IPS-18a (cell line): ENCODE measurements at regions not wholly inside any gene's neighbourhood (a gene's known extent, or its start where the extent isn't known, plus 50 kb on each side); places are given as distances from the start of the nearest gene placed in this dataset.

Source experiments
- H3K27ac ChIP-seq: one replicate; pipeline ENCODE4 v1.5.1; 2013; ENCODE audit warnings: low read length
- H3K27me3 ChIP-seq: one replicate; pipeline ENCODE4 v1.6.1; 2013; ENCODE audit warnings: mild to moderate bottlenecking, low read length; ENCODE audit not compliant: control insufficient read depth, insufficient read depth
- H3K36me3 ChIP-seq: one replicate; pipeline ENCODE4 v1.6.1; 2013; ENCODE audit warnings: low read depth, low read length; ENCODE audit not compliant: control insufficient read depth
- H3K4me1 ChIP-seq: one replicate; pipeline ENCODE4 v1.6.1; 2013; ENCODE audit warnings: low read depth, low read length; ENCODE audit not compliant: control insufficient read depth
- H3K4me3 ChIP-seq: one replicate; pipeline ENCODE4 v1.5.1; 2013; ENCODE audit warnings: low read length
- H3K9ac ChIP-seq: one replicate; pipeline ENCODE4 v1.6.1; 2013; ENCODE audit warnings: mild to moderate bottlenecking, low read length, moderate library complexity
- H3K9me3 ChIP-seq: one replicate; pipeline ENCODE4 v1.6.1; 2013; ENCODE audit warnings: low read depth, low read length; ENCODE audit not compliant: control insufficient read depth

DNA sequence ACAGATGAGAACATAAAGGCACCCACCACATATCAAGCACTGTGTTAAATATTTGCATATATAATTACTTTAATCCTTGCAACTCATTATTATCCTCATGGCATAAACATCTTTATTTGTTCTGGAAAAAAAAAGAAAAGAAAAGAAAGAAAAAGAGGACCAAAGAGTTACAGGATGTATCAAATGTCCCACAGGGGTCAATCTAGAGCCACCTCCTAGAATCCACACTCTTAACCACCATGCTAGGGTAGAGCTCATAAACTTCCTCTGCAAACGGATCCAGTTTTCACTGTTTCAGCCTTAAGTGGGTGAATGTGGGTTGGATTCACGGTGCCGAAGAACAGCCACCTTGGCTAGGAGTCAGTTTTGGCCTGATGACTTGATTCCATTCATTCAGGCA is 171.1 kb upstream of the PPARGC1A start:
- no peaks in the 10 kb centered on the region for H3K4me1 ChIP-seq
- H3K9ac ChIP-seq: no peak overlapping the region
- H3K36me3 ChIP-seq: no peaks in the 10 kb centered on the region
- no peak overlapping the region for H3K27ac ChIP-seq
- no peaks in the 10 kb centered on the region for H3K9me3 ChIP-seq
- H3K4me3 ChIP-seq: no peak overlapping the region
- H3K27me3 ChIP-seq: no peaks in the 10 kb centered on the region

DNA sequence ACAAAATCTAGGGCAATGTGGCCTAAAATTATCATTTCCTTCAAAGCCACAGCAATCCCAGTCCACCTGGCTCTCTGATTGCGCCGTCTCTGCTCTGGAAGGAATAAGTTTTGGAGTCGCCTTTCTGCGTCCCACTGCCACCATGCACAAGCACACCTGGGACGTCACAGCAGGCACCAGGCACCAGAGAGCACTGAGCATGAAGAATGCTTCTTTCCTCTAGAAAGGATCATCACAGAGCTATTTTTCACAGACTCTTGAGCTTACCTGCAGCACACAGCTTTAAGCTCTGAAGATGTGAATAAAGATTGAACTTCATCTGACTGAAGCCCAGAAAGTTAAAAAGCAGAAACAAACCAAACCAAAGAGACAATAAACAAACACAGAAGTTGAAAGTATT is 170.0 kb upstream of the PPARGC1A start:
- no peaks in the 10 kb centered on the region for H3K4me1 ChIP-seq
- no peaks in the 10 kb centered on the region for H3K36me3 ChIP-seq
- H3K9ac ChIP-seq: no peak overlapping the region
- H3K27me3 ChIP-seq: no peaks in the 10 kb centered on the region
- H3K27ac ChIP-seq: no peak overlapping the region
- no peaks in the 10 kb centered on the region for H3K9me3 ChIP-seq
- H3K4me3 ChIP-seq: no peak overlapping the region

DNA sequence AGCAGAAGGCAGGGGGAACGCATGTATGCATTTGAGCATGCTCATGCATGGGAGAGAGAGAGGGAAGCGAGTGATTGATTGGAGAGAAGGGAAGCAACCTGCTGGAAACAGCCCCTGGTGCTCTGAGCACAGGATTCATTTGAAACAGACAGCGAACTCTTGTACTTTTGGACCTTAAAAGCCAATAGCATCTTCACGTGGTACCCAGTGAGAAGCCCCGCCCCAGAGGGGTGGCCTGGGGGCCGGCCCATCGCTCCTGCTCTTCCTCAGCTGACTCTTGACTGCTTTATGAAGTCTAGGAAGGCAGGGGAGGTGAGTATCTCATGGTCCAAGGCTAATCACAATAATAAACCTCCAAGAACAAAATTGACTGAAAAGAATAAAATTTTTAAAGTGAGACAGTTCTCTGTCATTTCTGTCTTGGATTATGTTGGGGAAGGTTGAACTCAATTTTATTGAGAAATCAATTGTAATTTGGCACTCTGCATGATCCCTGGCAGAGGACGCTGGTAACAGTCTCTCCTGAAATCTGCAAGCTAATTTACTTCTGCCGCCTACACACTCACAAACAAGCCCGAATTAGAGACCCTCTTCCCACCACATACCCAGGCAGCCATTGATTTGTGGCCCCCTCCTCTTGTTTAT is 168.2 kb upstream of the PPARGC1A start:
- no peak overlapping the region for H3K9ac ChIP-seq
- H3K27ac ChIP-seq: no peak overlapping the region
- H3K4me3 ChIP-seq: no peak overlapping the region
- no peaks in the 10 kb centered on the region for H3K36me3 ChIP-seq
- no peaks in the 10 kb centered on the region for H3K4me1 ChIP-seq
- H3K27me3 ChIP-seq: no peaks in the 10 kb centered on the region
- H3K9me3 ChIP-seq: no peaks in the 10 kb centered on the region

DNA sequence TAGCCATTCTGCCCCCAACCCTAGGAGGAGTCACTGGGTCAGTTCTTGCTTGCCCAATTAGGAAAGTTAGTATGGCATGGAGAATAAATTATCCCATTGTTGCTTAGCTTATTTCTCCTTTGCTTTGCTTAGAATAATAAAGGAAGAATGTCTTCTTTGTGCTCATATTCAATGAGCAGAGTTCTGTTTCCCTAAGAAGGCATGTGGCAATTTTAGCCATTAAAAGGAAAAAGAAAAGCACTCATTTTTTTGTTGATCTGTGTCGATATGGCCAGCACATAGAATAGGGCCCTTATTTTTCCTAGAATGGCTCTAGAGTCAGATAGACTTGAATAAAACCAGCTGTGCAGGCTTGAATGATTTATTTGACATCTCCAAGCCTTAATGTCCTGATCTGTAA is 166.4 kb upstream of the PPARGC1A start:
- Histone ChIP-seq H3K27ac (no peak overlapping the region), H3K27me3 (no peaks in the 10 kb centered on the region), H3K36me3 (no peaks in the 10 kb centered on the region), H3K9ac (no peak overlapping the region), H3K4me1 (no peaks in the 10 kb centered on the region), H3K4me3 (no peak overlapping the region), H3K9me3 (no peaks in the 10 kb centered on the region)

DNA sequence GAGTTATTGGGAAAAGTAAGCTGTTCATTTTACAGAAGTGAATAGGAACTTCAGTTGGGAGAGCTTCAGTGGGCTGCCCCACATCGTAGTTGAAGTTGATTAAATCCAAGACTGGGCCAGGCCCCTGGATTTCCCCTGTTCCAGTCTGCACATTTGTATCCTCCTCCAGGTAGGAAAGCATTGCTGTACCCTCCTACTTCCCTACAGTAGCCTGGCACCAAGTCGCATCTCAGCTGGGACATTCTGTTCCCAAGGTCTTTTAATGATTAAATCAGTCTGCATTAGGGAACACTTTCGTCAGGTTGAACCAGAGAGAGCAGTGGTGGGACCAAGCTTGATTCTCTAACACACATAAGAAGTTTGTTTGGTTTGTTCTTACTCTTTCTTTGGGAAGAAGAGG is 165.8 kb upstream of the PPARGC1A start:
- no peaks in the 10 kb centered on the region for H3K27me3 ChIP-seq
- no peaks in the 10 kb centered on the region for H3K4me1 ChIP-seq
- no peaks in the 10 kb centered on the region for H3K36me3 ChIP-seq
- H3K9me3 ChIP-seq: no peaks in the 10 kb centered on the region
- H3K9ac ChIP-seq: no peak overlapping the region
- no peak overlapping the region for H3K4me3 ChIP-seq
- no peak overlapping the region for H3K27ac ChIP-seq

DNA sequence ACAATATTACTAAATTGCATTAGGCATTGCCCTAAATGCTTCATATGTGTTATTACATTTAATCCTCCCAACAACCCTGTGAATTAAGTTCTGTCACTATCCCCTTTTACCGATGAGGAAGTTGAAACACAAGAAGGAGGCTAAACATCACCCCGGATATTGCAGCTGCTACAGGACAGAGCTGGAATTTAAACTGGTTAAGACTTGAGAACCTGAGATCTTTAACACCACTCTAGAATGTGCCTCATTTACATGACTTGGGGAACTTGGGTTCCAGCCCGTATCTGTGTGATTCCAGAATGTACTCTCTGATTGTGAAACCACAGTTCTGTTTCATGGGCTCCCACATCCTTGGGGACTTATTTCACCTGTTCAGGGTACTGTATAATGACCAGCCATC is 165.1 kb upstream of the PPARGC1A start:
- no peak overlapping the region for H3K9ac ChIP-seq
- H3K36me3 ChIP-seq: no peaks in the 10 kb centered on the region
- no peaks in the 10 kb centered on the region for H3K27me3 ChIP-seq
- H3K9me3 ChIP-seq: no peaks in the 10 kb centered on the region
- H3K27ac ChIP-seq: no peak overlapping the region
- no peaks in the 10 kb centered on the region for H3K4me1 ChIP-seq
- no peak overlapping the region for H3K4me3 ChIP-seq

DNA sequence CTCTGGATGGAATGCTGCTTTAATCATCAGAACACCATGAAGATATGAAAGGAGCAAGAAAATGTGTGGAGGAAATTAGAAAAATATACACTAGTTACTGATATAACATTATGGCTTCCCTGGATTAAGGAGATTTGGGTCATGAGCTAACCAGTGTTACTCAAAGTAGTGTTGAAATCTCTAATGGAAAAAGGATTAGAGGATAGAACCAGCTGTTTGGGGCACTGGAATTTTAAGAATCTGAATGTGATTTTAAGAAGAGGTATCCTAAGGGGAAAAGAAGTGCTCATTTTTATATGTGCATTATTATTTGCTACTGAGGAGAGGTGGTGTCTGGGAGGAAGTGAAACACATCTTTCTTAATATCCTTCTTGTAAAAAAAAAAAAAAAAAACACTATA is 164.1 kb upstream of the PPARGC1A start:
- no peaks in the 10 kb centered on the region for H3K36me3 ChIP-seq
- no peak overlapping the region for H3K4me3 ChIP-seq
- no peaks in the 10 kb centered on the region for H3K9me3 ChIP-seq
- no peaks in the 10 kb centered on the region for H3K27me3 ChIP-seq
- no peak overlapping the region for H3K27ac ChIP-seq
- no peaks in the 10 kb centered on the region for H3K4me1 ChIP-seq
- H3K9ac ChIP-seq: no peak overlapping the region

DNA sequence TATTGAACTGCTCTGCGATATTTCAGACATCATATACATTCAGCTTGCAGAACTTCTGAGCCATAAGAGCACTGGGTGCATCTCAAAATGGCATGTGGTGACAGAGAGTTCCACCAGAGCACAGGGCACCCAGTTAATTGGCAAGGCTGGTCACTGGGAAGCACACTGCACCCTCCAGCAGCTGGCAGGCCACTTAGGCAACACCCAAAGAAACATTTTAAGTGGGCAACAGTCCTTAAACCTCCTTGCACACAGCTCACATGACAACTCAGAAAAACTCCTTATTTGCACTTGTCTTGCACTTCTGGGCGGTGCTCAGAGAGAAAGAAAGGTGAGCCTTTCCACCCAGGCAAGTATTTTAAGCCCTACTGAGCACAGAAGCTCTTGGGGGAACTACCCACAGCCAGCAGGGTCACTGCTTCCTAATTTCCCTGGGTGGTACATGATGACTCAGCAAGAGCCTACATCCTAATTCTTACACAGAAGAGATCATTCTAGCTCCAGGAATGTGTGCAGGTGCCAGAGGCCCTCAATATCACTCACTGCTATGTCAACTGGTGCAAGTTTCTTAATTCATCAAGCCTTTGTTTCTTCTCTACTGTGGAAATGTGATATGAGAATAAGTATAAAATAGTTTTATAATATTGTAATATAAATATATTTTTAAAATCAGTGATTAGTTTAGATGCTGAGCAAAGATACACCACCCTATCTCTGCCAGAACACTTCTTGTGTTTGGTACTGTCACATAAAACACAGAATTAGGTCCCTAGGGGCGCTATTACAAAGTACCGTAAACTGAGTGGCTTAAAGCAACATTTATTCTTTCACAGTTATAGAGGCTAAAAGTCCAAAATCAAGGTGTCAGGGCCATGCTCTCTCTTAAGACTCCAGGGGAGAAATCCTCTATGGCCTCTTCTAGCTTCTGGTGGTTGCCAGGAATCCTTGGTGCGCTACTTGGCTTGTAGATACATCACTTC is 155.1 kb upstream of the PPARGC1A start:
- H3K9me3 ChIP-seq: no peaks in the 10 kb centered on the region
- no peaks in the 10 kb centered on the region for H3K4me1 ChIP-seq
- no peak overlapping the region for H3K9ac ChIP-seq
- H3K36me3 ChIP-seq: no peaks in the 10 kb centered on the region
- H3K4me3 ChIP-seq: no peak overlapping the region
- no peak overlapping the region for H3K27ac ChIP-seq
- H3K27me3 ChIP-seq: no peaks in the 10 kb centered on the region

DNA sequence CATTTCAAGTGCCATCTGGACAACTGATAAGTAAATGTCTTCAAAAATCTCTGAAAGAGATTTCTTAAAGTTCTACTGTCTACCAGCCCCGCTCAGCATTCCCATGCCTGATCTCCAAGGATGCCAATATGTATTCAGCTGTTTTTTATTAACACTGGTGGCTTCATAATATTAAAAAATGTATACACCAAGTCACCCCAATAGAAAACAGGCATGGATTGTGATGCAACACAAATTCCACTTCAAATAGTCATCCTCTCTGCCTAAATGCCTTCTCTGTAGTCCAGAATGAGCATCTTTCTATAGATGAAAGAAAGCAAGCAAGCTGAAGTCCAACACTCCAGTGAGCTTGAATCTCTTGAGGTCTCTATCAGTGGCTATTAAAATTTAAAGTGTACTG is 152.2 kb upstream of the PPARGC1A start:
- Histone ChIP-seq H3K9me3 (no peaks in the 10 kb centered on the region), H3K4me1 (no peaks in the 10 kb centered on the region), H3K27ac (no peak overlapping the region), H3K27me3 (no peaks in the 10 kb centered on the region), H3K4me3 (no peak overlapping the region), H3K9ac (no peak overlapping the region), H3K36me3 (no peaks in the 10 kb centered on the region)

DNA sequence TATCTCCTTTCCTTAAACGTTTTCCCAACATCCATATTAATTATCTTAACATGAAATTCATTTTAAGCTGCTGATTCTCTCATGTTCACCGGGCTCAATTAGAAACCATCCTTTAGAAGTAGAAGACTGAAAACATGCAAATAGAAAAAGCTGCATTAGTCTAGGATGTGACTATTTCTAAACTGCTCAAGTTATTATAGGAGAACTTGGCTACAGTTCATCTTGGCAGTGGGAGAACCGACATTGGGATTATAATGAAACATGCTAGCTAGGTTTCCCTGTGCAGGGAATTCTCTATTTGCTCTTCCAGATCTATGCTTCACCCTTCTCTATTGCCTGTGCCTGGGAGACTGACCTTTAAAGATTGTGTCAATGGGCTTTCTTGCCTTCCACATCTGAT is 151.0 kb upstream of the PPARGC1A start:
- Histone ChIP-seq H3K27me3 (no peaks in the 10 kb centered on the region), H3K36me3 (no peaks in the 10 kb centered on the region), H3K27ac (no peak overlapping the region), H3K4me3 (no peak overlapping the region), H3K4me1 (no peaks in the 10 kb centered on the region), H3K9me3 (no peaks in the 10 kb centered on the region), H3K9ac (no peak overlapping the region)

DNA sequence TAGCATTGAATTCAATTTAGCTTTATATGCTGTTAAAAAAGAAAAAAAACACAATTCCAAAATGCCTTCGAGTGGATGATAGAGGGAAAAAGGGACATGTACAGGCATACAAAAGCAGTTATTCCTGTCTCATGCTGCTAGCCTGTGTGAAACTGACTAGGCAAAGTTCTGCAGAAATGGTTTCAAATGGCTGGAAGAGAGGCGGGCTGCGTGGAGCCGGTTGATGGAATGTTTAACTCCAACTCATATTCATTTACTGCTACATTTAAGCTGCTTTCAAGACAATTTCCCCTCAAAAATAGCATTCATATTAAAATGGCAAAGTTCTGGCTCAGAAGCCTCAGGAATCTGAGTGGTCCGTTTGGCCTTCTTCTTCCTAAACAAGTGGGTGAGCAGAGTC is 143.8 kb upstream of the PPARGC1A start:
- H3K4me3 ChIP-seq: no peak overlapping the region
- H3K4me1 ChIP-seq: no peaks in the 10 kb centered on the region
- H3K27ac ChIP-seq: no peak overlapping the region
- H3K9ac ChIP-seq: no peak overlapping the region
- H3K27me3 ChIP-seq: no peaks in the 10 kb centered on the region
- no peaks in the 10 kb centered on the region for H3K36me3 ChIP-seq
- no peaks in the 10 kb centered on the region for H3K9me3 ChIP-seq
